Stimulated activated CD8-positive, alpha-beta memory T cell treated with anti-CD3 and anti-CD28 coated beads, Interleukin-12 subunit alpha, Interleukin-12 subunit beta, amount 100 ng/mL, for 24 hours (primary cell): ENCODE measurements at regions not wholly inside any gene's neighbourhood (a gene's known extent, or its start where the extent isn't known, plus 50 kb on each side); places are given as distances from the start of the nearest gene placed in this dataset.

Source experiments
- DNase-seq: peaks from one replicate; pipeline ENCODE4 v3.0.0-alpha.2; 2020; ENCODE audit errors: extremely low read depth

GRCh38 chr12:125873016-125873415 is 807.8 kb downstream of the AACS start:
- DNase-seq = no peak

- no peak for DNase-seq
Observed at GRCh38 chr12:125878483-125878882, 813.2 kb downstream of the AACS start.

GRCh38 chr12:125882141-125882540 is 816.9 kb downstream of the AACS start:
- DNase-seq = no peak

- DNase-seq = no peak
Observed at GRCh38 chr12:125888921-125889320, 823.7 kb downstream of the AACS start.

GRCh38 chr12:125889742-125890141 is 824.5 kb downstream of the AACS start:
- DNase-seq = no peak

GRCh38 chr12:125890366-125890905 is 825.2 kb downstream of the AACS start:
- DNase-seq = no peak

GRCh38 chr12:125890971-125891370 is 825.7 kb downstream of the AACS start:
- DNase-seq = no peak

- no peak for DNase-seq
Observed at GRCh38 chr12:125892276-125892675, 827.0 kb downstream of the AACS start.

- no peak for DNase-seq
Observed at GRCh38 chr12:125902991-125903390, 837.8 kb downstream of the AACS start.

GRCh38 chr12:125907351-125907750 is 842.1 kb downstream of the AACS start:
- no peak for DNase-seq

GRCh38 chr12:125919856-125920470 is 854.7 kb downstream of the AACS start:
- DNase-seq = no peak

GRCh38 chr12:125922330-125922729 is 857.1 kb downstream of the AACS start:
- DNase-seq = no peak

GRCh38 chr12:125936502-125936901 is 871.3 kb downstream of the AACS start:
- no peak for DNase-seq

GRCh38 chr12:125944446-125944845 is 879.2 kb downstream of the AACS start:
- DNase-seq = no peak

GRCh38 chr12:125949471-125949870 is 884.2 kb downstream of the AACS start:
- no peak for DNase-seq

- no peak for DNase-seq
Observed at GRCh38 chr12:125954362-125954761, 889.1 kb downstream of the AACS start.

GRCh38 chr12:125956186-125956585 is 891.0 kb downstream of the AACS start:
- DNase-seq = no peak

- DNase-seq = no peak
Observed at GRCh38 chr12:125966641-125967040, 901.4 kb downstream of the AACS start.

GRCh38 chr12:125968413-125968812 is 903.2 kb downstream of the AACS start:
- no peak for DNase-seq

GRCh38 chr12:125971981-125972380 is 906.7 kb downstream of the AACS start:
- no peak for DNase-seq

GRCh38 chr12:125978286-125978685 is 913.1 kb downstream of the AACS start:
- DNase-seq = no peak

- no peak for DNase-seq
Observed at GRCh38 chr12:125981610-125982253, 916.5 kb downstream of the AACS start.

- DNase-seq = no peak
Observed at GRCh38 chr12:125983094-125983783, 918.0 kb downstream of the AACS start.
